8988T (cell line): ENCODE measurements at regions not wholly inside any gene's neighbourhood (a gene's known extent, or its start where the extent isn't known, plus 50 kb on each side); places are given as distances from the start of the nearest gene placed in this dataset.
"Not testable (repeated sequence)": the region's sequence is repeated elsewhere in the genome, so short reads cannot be mapped to it uniquely, and the experiment has no call there.

Experiments used
- DNase-seq: peaks from one replicate; pipeline ENCODE4 v3.0.0; 2011

- not testable (repeated sequence) for DNase-seq
Measured at GRCh38 chr20:29120575-29120974, 2136.9 kb upstream of the DEFB115 start.

- DNase-seq = not testable (repeated sequence)
Measured at GRCh38 chr20:29122784-29123183, 2134.7 kb upstream of the DEFB115 start.

DNA sequence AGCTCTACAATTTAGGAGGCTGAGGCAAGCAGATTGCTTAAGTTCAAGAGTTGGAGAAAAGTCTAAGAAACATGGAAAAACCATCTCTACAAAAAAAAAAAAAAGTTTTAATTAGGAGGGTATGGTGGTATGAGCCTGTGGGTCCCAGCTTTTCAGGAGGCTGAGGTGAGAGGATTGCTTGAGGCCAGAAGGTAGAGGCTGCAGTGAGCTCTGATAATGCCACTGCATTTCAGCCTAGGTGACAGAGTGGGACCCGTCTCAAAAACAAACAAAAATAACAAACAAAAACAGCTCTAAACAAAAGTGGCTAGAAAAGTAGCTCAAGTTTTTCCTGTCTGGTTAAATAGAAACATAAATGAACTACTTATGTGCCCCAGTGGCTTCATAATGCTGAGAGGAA lies 2133.6 kb upstream of the DEFB115 start:
- DNase-seq = no peak
